GM21423 (cell line): ENCODE measurements at regions not wholly inside any gene's neighbourhood (a gene's known extent, or its start where the extent isn't known, plus 50 kb on each side); places are given as distances from the start of the nearest gene placed in this dataset.

Experiments used
- ATAC-seq: cut with Tn5 transposase; IDR thresholded peaks from one replicate; pipeline ENCODE4 v1.9.1; 2021; ENCODE audit warnings: mild to moderate bottlenecking, moderate library complexity; ENCODE audit not compliant: unreplicated experiment

DNA sequence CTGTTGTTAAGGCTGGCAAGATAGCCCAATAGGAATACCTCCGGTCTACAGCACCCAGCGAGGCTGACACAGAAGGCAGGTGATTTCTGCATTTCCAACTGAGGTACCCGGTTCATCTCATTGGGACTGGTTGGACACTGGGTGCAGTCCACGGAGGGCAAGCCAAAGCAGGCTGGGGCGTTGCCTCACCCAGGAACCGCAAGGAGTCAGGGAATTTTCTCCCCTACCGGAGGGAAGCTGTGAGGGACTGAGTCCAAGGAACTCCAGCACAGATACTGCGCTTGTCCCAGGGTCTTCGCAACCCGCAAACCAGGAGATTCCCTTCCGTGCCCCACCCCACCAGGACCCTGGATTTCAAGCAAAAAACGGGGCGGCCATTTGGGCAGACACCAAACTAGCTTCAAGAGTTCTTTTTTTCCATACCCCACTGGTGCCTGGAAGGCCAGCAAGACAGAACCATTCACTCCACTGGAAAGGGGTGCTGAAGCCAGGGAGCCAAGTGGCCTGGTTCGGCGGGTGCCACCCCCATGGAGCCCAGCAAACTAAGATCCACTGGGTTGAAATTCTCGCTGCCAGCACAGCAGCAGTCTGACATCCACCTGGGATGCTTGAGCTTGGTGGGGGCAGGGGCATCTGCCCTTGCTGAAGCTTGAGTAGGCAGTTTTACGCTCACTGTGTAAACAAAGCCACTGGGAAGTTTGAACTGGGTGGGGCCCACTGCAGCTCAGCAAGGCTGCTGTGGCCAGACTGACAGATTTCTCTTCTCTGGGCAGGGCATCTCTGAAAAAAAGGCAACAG lies 647.2 kb downstream of the BNC2 start:
- no peak for ATAC-seq

GRCh38 chr9:16230731-16231130 lies 639.7 kb downstream of the BNC2 start:
- ATAC-seq: no peak

GRCh38 chr9:16236311-16236710 lies 634.2 kb downstream of the BNC2 start:
- no peak for ATAC-seq

- ATAC-seq: no peak
These were observed 633.6 kb downstream of the BNC2 start for GRCh38 chr9:16236882-16237281.

- ATAC-seq: no peak
These were observed 631.8 kb downstream of the BNC2 start for GRCh38 chr9:16238623-16239138.

GRCh38 chr9:16241231-16241630 lies 629.2 kb downstream of the BNC2 start:
- ATAC-seq: no peak

DNA sequence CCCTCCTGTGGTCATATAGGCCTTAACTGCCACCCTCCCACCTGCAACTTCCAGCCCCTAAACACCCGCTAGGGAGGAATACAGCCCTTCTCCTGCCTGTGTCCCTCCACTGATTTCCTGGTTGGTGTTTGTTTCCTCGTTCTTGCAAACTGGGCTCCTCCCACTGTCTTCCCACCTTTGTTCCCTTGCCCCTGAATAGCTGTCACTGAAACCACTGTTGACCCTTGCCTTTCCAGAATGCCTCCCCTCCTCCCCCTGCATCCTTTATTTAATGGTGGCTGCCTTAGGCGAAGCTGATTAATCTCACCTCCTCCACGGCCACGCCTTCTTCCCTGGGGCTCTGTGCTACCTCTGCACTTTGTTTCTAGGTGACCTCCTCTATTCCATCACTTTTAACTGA lies 626.7 kb downstream of the BNC2 start:
- no peak for ATAC-seq

DNA sequence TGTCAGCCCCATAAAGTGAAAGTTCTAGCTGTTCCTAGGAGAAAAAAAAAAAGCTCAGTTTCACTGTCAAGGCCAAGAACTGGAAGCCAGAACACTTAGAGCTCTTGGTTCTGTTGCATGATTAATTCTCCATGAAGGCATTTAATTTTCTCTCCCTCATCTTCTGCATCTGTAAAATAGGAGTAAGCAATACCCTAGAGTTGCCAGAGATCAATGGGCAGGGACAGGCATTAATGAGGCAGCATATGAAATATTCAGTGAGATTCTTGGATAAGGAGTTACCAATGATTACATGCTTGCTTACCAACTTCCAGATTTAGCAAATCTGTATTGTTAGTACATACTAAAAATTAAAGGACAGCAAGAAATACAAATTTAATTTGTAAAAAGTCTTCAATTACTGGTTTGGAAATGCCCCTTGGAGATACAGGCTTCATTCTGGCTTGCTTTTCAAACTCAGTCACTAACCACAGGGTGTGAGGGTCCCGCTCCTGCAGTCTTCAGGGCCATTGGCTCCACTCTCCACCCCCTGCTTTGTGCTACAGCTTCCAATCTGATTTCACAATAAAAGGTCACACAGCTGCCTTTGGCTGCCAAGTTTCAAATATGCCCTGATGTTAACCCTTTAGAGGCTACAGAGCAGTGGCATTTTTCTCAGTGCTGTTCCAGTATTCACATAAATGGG lies 624.6 kb downstream of the BNC2 start:
- no peak for ATAC-seq

DNA sequence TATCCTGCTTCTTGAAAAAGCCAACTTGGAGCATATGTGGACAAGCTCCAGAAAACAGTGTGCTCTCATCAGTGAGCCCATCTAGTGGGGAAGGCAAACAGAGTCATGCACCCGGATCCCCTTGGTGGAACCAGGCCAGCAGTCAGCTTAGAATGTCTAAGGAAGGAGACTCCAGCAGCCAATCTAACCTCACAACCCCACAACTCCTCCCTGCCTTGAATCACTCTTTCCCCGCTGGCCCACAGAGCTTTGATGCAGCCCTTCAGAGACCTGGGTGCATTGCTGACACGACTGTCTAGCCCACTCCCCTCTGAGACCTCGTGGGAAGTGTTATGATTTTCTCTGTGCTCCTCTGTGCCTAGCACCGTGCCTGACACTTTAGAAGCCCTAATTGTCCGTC lies 623.7 kb downstream of the BNC2 start:
- ATAC-seq: no peak

GRCh38 chr9:16247188-16247875 lies 623.1 kb downstream of the BNC2 start:
- no peak for ATAC-seq

DNA sequence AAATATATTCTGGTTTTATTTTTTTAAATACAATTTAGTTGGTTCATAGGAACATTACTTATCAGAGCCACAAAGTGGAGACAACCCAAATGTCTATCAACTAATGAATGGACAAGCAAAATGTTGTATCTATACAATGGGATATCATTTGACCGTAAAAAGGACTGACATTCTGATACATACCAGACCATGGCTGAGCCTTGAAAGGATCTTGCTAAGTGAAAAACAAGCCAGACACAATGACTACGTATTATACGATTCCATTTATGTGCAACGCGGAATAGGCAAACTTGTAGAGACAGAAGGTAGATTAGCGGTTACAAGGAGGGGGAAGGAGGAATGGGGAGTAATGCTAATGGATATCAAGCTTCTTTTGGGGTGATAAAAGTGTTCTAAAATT lies 621.6 kb downstream of the BNC2 start:
- no peak for ATAC-seq

GRCh38 chr9:16252616-16253015 lies 617.9 kb downstream of the BNC2 start:
- no peak for ATAC-seq

GRCh38 chr9:16254674-16255073 lies 615.8 kb downstream of the BNC2 start:
- no peak for ATAC-seq

DNA sequence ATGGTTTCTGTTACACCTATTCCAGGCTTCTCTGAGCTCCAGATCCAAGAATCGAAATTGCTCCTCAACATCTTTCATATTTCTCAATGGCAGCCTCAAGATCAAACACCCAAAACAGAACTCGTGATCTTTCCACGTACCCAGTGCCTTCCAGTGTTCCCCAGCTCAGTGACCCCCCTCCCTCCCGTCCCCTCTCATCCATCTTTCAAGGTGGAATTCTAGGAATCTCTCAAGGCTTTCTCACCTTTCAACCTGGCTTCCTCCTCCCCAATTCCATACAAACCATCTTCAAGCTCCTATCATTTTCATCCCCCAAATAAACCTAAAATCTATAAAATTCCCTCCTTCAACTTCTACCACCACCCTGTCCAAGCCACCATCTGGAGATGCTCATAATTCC lies 615.3 kb downstream of the BNC2 start:
- no peak for ATAC-seq

- ATAC-seq: no peak
These were observed 612.9 kb downstream of the BNC2 start for GRCh38 chr9:16257604-16258003.

- no peak for ATAC-seq
These were observed 612.3 kb downstream of the BNC2 start for GRCh38 chr9:16258191-16258590.

DNA sequence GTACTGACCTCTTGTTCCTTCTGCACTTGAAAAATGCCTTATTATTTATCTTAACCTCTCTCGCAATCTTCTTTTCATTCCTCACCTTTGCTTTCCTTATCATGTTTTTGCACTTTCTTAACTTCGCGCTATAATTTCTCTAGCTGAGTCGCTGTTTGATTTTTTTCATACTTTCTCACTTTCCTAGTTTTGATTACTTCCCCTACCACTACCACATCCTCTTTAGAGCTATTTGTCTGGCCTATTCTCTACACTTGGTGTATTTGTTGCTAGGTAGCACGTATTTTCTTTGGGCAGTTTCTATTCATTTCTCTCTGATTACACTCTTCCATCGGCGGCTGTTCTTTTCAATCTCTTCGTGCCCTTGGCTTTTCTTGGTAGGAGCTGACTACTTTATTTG lies 611.8 kb downstream of the BNC2 start:
- no peak for ATAC-seq

GRCh38 chr9:16262477-16263261 lies 607.8 kb downstream of the BNC2 start:
- ATAC-seq: no peak

- ATAC-seq: no peak
These were observed 604.8 kb downstream of the BNC2 start for GRCh38 chr9:16265688-16266087.

GRCh38 chr9:16266648-16267276 lies 603.7 kb downstream of the BNC2 start:
- no peak for ATAC-seq
